Uterus (tissue), 3 donors: ENCODE measurements at regions not wholly inside any gene's neighbourhood (a gene's known extent, or its start where the extent isn't known, plus 50 kb on each side); places are given as distances from the start of the nearest gene placed in this dataset.

Source experiments
- DNase-seq, 2 donors: peaks; one replicate each; pipeline ENCODE4 v3.0.0-alpha.2; 2019 to 2020
- H3K27ac ChIP-seq, 2 donors: fragments of 200-600 bp; sonication (generic); 1 replicate in 1 of 2; 2 replicates in 1 of 2; pipeline ENCODE4 v1.5.1; 2016 to 2018
- H3K27me3 ChIP-seq, 2 donors: fragments of 200-600 bp; sonication (generic); one replicate each; pipeline ENCODE4 v1.5.1; 2018 to 2019; ENCODE audit warnings: control low read depth in 1 of 2
- H3K36me3 ChIP-seq, 2 donors: fragments of 200-600 bp; sonication (generic); one replicate each; pipeline ENCODE4 v1.5.1; 2019; ENCODE audit warnings: control low read depth in 1 of 2
- H3K4me1 ChIP-seq, 2 donors: fragments of 200-600 bp; sonication (generic); one replicate each; pipeline ENCODE4 v1.5.1; 2018 to 2019; ENCODE audit warnings: control low read depth in 1 of 2
- H3K4me3 ChIP-seq, 2 donors: fragments of 200-600 bp; sonication (generic); 1 replicate in 1 of 2; 2 replicates in 1 of 2; pipeline ENCODE4 v1.5.1; 2018 to 2019; ENCODE audit warnings: mild to moderate bottlenecking in 1 of 2
- H3K9me3 ChIP-seq, 2 donors: fragments of 200-600 bp; sonication (generic); one replicate each; pipeline ENCODE4 v1.5.1; 2019; ENCODE audit warnings: control low read depth in 1 of 2
- POLR2A ChIP-seq, 2 donors: fragments of 450-650 bp; IDR thresholded peaks; one replicate each; pipeline ENCODE4 v1.6.1; 2016; ENCODE audit warnings: antibody characterized with exemption in 2 of 2, mild to moderate bottlenecking in 1 of 2, moderate library complexity in 1 of 2
- intact Hi-C: fragments of 100-400 bp; cut with DNase I; formaldehyde crosslinking; loops from one replicate; pipeline ENCODE4 v1.15.1; 2023; ENCODE audit warnings: low total_unique reads
- TF ChIP-seq, protein P1 (sequence below), 4 experiments: fragments of 200-600 bp in 2 of 4; fragments of 450-650 bp in 2 of 4; sonication (generic) in 2 of 4; IDR thresholded peaks; one replicate each; pipeline ENCODE4 v1.5.1; 2016 to 2019; ENCODE audit warnings: antibody characterized with exemption in 4 of 4, mild to moderate bottlenecking in 2 of 4, moderate library complexity in 1 of 4
- donor health status: DM: yes; HTN: yes; CAD: no.

DNA sequence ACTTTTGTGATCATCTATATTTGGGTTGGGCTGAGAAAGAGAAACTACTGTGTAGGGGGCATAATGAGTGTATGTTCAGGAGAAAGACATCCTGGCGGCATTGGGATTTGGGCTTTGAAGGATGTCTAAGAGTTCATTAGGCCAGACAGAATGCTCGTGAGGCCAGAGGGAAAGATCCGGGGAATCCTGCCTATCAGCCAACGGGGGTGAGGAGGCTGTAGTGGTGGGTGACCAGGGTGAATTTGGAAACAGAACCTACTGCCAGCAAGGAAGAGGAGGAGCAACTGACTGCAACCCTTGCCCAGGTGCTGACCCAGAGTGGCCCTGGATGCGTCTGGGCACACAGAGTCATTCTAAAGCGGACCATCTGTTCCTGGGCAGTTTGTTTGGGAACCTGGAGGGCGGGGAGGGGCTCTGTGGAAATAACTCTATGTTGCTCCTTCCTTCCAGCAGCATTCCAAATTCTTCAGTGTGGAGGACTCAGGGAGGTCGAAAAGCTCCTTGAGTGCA lies 56.9 kb upstream of the ECE1 start:
- TF ChIP-seq, protein P1, sequence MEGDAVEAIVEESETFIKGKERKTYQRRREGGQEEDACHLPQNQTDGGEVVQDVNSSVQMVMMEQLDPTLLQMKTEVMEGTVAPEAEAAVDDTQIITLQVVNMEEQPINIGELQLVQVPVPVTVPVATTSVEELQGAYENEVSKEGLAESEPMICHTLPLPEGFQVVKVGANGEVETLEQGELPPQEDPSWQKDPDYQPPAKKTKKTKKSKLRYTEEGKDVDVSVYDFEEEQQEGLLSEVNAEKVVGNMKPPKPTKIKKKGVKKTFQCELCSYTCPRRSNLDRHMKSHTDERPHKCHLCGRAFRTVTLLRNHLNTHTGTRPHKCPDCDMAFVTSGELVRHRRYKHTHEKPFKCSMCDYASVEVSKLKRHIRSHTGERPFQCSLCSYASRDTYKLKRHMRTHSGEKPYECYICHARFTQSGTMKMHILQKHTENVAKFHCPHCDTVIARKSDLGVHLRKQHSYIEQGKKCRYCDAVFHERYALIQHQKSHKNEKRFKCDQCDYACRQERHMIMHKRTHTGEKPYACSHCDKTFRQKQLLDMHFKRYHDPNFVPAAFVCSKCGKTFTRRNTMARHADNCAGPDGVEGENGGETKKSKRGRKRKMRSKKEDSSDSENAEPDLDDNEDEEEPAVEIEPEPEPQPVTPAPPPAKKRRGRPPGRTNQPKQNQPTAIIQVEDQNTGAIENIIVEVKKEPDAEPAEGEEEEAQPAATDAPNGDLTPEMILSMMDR (IDR thresholded peaks at IDR 0.05): no peak
- no peak for TF ChIP-seq POLR2A (IDR thresholded peaks at IDR 0.05)
- Histone ChIP-seq H3K4me1 (peaks cover 0 to 1% of the 10 kb centered on the region in 2 donors), H3K27ac (no peak overlapping the region), H3K36me3 (no peaks in the 10 kb centered on the region), H3K4me3 (no peak overlapping the region), H3K9me3 (no peaks in the 10 kb centered on the region), H3K27me3 (no peaks in the 10 kb centered on the region)
- DNase-seq: no peak
- intact Hi-C loops: no loop called here

DNA sequence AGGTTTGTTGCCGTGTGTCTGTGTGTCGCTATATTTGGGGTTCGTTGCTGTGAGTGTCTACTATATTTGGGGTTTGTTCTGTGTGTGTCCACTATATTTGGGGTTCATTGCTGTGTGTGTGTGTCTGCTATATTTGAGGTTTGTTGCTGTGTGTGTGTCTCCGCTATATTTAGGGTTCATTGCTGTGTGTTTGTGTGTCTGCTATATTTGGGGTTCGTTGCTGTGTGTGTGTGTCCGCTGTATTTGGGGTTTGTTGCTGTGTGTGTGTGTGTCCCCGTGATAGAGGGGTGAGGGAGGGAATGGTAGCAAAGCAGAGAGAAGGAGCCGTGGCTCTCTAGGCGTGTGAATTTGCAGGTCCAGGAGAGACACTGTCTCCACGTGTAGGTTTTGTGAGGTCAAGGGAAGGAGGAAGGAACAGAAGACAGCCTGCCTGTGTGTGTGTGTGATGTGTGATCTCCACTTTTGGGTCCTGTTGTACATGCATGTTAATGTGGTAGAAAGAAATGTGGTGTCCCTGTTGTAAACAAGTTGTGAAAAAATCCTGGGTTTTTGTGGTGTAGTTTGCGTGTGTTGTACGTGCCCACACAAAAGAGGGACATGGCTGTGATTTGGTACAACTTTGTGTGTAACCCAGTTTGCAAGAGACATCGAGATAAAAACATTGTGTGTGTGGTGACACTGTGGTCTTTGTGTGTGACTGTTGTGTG lies 56.3 kb upstream of the ECE1 start:
- intact Hi-C loops: no loop called here
- no peak for DNase-seq
- Histone ChIP-seq H3K9me3 (no peaks in the 10 kb centered on the region), H3K27me3 (no peaks in the 10 kb centered on the region), H3K4me1 (peaks cover under 1 to 5% of the 10 kb centered on the region in 2 donors), H3K4me3 (peak overlapping the region in 1 of 2 donors; percentile 98), H3K36me3 (no peaks in the 10 kb centered on the region), H3K27ac (no peak overlapping the region)
- no peak for TF ChIP-seq POLR2A (IDR thresholded peaks at IDR 0.05)
- TF ChIP-seq, protein P1 (IDR thresholded peaks at IDR 0.05): no peak

DNA sequence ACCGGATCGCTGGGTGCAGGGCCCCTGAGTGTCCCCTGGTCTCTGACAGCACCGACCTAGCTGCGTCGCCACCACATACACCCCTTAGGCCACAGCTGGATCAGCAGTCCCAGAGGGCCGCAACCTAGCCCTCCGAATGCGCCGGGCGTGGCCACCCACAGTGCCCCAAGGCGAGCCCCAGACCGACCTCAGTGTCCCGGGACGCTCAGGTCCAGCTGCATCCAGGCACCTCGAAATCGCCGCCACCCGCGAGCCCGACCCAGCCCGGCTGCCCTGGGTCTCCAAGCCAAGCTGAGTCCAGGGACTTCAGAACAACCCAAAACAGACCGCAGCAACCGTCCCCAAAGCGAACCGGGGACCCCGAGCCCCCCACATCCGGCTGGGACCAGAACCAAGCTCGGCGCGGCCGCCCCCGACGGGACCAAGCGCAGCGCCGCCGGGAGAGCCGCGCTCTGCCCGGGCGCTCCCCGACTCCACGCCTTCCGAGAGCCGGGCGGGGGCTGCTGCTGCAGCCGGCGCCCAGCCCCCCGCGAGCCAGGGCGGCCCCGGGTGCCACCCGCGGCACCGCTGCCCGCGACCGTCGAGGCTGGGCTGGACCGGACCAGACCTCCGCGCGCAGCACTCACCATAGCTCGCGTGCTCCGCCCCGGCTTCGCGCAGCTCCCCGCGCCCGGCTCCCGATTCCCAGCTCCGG lies 54.6 kb upstream of the ECE1 start:
- Histone ChIP-seq H3K27ac (peak overlapping the region; percentile 88 to 91), H3K36me3 (no peaks in the 10 kb centered on the region), H3K4me3 (peak overlapping the region; percentile 46 to 98), H3K27me3 (no peaks in the 10 kb centered on the region), H3K9me3 (no peaks in the 10 kb centered on the region), H3K4me1 (peaks cover 11 to 19% of the 10 kb centered on the region in 2 donors)
- TF ChIP-seq, protein P1 (IDR thresholded peaks at IDR 0.05): no peak
- TF ChIP-seq POLR2A (IDR thresholded peaks at IDR 0.05): no peak
- intact Hi-C loops: loop anchor here (5.0 kb wide), 1 partner anchor 83 kb away; no protein-coding TSS in a partner anchor
- no peak for DNase-seq

DNA sequence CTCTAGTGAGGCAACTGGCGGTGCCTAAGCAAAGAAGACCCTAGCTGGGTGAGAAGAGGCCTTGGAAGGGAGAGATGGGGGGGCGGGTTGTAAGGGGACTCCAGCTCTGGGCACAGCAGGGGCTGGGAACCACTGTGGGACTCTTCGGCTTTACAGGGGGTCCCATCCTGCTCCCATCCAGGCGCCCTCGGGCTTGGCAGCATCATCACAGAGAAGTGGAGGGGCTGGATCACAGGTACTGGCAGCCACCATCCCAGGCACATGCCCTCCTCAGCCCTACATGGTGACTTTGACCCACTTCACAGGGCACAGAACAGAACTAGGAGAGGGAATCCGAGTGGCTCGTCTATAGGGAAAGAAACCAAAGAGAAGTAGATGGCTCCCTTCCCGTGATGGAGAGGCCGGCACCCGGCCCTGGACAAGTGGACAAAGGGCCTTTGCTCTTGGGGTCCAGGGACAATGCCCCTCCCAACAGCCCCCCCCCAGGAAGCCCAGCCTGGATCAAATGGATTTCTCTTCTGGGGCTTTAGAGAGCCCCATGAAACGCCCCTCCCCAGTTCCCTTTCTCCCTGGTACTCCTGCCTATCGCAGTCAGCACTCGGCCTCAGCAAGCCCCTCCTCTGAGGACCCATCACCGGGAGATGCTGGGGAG lies 54.0 kb upstream of the ECE1 start:
- Histone ChIP-seq H3K27me3 (no peaks in the 10 kb centered on the region), H3K4me3 (peak overlapping the region; percentile 46 to 98), H3K36me3 (no peaks in the 10 kb centered on the region), H3K4me1 (peaks cover 16 to 26% of the 10 kb centered on the region in 2 donors), H3K9me3 (no peaks in the 10 kb centered on the region), H3K27ac (peak overlapping the region; percentile 88 to 91)
- DNase-seq: peak in 1 of 2 donors; percentile 39
- TF ChIP-seq, protein P1 (IDR thresholded peaks at IDR 0.05): no peak
- no peak for TF ChIP-seq POLR2A (IDR thresholded peaks at IDR 0.05)
- intact Hi-C loops: loop anchor here (5.0 kb wide), 1 partner anchor 82 kb away; no protein-coding TSS in a partner anchor
